HG02840 (cell line): ENCODE measurements at regions not wholly inside any gene's neighbourhood (a gene's known extent, or its start where the extent isn't known, plus 50 kb on each side); places are given as distances from the start of the nearest gene placed in this dataset.
"Not testable (repeated sequence)": the region's sequence is repeated elsewhere in the genome, so short reads cannot be mapped to it uniquely, and the experiment has no call there.

Experiments used
- ATAC-seq: cut with Tn5 transposase; IDR thresholded peaks from one replicate; pipeline ENCODE4 v1.9.1; 2021; ENCODE audit warnings: mild to moderate bottlenecking, moderate library complexity, moderate number of reproducible peaks; ENCODE audit not compliant: unreplicated experiment, low FRiP score

- not testable (repeated sequence) for ATAC-seq
Observed at GRCh38 chr13:85548845-85549244, 250.4 kb downstream of the SLITRK6 start.

DNA sequence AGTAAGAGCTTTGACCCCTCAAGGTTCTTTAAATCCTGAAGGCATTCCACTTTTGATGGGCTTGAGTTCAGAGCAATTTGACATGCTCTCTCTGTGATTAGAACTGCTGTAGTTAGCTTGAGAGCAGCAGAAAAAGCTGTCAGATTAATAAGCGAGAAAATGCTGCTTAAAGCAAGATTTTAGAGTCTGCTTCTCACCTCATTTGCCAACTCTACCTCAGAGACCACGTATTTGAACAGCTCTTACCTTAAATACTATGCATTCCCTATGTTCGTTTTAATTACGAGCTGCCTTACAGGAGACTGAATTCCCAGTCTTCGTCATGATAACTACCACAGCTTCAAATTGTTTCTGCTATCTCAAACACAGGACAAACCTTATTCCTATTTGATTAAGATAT lies 253.4 kb downstream of the SLITRK6 start:
- ATAC-seq: no peak

GRCh38 chr13:85544756-85545155 lies 254.5 kb downstream of the SLITRK6 start:
- ATAC-seq: no peak

GRCh38 chr13:85543144-85543543 lies 256.1 kb downstream of the SLITRK6 start:
- no peak for ATAC-seq

- no peak for ATAC-seq
Observed at GRCh38 chr13:85541476-85541875, 257.7 kb downstream of the SLITRK6 start.

GRCh38 chr13:85538957-85539356 lies 260.3 kb downstream of the SLITRK6 start:
- ATAC-seq: no peak

DNA sequence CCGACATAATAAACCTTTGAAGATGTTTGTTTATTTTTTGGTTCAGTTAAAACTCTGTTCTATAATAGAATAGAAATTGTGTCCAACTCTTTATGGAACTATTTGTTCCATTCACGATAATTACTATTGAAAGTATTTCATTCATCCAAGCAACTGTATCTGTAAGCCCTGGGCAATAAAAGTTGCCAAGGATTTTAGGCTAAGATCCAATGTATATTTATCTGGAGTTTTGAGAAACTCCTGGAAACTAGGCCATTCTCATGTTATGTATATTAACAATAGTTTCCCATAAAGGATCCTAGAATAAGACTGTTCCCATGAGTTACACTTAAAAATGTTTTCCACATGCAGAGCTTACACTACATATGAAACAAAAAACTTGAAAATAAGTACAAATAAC lies 261.6 kb downstream of the SLITRK6 start:
- ATAC-seq: no peak

GRCh38 chr13:85536706-85537105 lies 262.5 kb downstream of the SLITRK6 start:
- no peak for ATAC-seq

- no peak for ATAC-seq
Observed at GRCh38 chr13:85535316-85536084, 263.7 kb downstream of the SLITRK6 start.

DNA sequence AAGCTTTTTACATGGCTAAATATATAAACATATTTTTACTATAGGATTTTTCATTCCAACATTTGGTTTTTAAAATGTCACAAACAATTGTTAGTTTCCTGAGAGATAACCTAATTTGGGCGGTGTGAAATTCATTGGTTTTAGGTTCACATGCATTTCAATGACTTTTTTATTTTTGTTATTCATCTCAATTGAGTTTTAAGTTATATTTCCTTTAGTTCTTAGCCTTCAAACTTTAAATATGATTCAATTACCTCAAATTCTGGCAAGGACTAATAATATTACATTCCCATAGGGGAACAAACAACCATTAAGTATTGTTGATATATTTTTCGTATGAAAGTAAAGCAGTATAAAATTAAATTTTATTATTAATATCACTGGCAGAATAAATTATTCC lies 265.3 kb downstream of the SLITRK6 start:
- ATAC-seq: no peak

GRCh38 chr13:85529218-85529594 lies 270.0 kb downstream of the SLITRK6 start:
- ATAC-seq: no peak

DNA sequence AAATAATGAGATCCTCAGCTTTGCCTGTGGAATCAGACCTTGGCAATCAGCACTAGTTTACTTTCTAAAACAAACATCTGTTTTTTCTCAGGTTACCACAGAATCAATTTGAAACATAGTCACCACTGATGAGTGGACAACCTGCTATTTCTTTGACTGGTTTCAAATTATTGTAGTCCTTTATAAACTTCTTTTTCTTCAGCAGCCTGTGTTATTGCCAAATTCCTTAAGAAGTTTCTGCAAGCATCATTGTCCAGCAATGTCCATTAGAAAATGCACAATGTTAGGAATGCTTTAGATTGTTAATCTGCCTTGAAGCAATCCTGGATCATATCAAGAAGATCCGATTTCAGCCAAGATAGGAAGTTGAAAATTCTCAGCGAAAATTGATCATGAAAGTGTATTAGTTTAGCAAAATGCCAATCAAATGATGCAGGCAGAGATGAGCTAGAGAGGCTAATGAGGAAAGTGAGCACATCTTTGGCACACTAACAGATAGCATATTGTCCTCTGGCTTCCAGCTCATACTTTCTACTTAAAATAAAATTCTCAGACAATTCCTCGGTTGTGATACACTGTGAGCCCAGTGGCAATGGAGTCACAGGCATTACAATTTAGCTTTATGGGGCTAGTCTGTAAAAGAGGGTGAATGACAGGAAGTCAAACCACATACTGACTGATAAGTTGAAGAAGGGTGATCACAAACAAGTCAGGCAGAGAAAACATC lies 270.6 kb downstream of the SLITRK6 start:
- ATAC-seq: no peak

GRCh38 chr13:85527316-85527715 lies 271.9 kb downstream of the SLITRK6 start:
- no peak for ATAC-seq

- no peak for ATAC-seq
Observed at GRCh38 chr13:85525411-85525810, 273.8 kb downstream of the SLITRK6 start.

DNA sequence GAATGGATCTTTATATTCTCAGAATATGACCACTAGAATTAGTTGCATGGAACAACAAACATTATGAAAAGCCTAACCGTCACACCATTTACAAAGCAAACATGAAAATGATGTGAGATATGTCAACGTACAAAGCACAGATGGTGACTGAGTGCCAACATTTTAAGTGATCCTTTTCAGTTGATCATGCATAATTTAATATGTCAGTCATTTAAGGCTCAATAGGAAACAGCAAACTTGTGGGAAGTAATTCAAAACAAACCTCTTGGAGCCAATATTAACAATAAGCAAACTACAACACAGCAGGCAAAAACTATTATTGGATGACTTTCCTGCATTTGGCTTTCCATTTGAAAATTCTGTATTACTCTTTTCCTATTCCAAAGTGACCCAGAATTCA lies 277.6 kb downstream of the SLITRK6 start:
- ATAC-seq: no peak

GRCh38 chr13:85520445-85520844 lies 278.8 kb downstream of the SLITRK6 start:
- ATAC-seq: no peak

DNA sequence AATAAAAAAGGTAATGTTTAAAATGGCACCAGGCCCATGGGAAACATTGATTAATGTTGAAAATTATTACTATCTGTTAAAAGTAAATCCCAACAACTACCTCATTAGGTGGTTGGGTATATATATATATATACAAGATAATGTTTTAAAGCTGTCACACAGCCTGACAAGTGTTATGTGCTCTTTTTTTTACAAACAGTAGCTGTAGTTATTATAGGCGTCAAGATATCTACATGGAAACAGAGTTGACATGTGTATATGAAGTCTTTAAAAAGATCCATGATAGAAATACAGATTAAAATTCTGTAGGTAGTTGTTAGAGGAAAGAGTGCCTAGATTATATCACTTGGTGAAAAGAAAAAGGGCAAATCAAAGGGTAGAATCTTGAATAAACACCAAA lies 279.9 kb downstream of the SLITRK6 start:
- ATAC-seq: no peak

DNA sequence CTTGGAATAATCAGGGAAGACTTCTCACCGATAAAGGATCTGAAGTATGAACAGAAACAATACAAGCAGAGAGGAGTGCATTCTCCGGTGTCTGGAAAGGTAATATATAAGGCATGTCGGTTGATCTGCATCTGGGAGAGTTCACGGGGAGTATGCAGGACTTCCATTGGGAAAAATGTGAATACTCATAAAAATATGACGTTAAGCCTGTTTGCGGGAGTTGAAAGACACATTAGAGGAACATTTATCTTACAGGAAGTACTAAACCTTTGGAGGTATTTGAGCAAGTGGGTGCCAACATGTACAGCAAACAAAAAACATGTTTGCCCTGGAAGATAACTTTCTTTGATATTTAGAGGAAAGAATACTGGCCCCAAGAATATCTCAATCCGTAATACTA lies 286.8 kb downstream of the SLITRK6 start:
- ATAC-seq: no peak

- ATAC-seq: no peak
Observed at GRCh38 chr13:85509512-85509911, 289.7 kb downstream of the SLITRK6 start.

GRCh38 chr13:85508683-85509329 lies 290.4 kb downstream of the SLITRK6 start:
- ATAC-seq: no peak

GRCh38 chr13:85503797-85504196 lies 295.4 kb downstream of the SLITRK6 start:
- no peak for ATAC-seq

DNA sequence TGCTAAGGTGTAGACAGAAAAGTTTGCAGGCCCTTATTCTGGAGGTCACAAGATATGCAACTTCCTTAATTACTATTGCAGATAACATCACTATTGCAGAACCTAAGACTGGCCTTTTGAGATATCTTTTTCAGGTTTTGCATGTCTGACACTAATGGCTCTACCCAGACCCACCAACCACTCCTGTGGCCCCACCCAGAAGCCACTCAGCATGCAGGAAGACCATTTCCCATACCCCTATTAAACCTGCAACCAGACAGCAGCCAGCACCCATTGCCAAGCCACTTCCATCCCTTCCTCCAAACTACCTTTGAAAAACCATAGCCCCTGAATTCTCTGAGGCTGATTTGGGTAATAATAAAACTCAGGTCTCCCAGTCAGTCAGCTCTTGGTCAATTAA lies 297.6 kb downstream of the SLITRK6 start:
- ATAC-seq: no peak
